ENCODE measurements at regions not wholly inside any gene's neighbourhood (a gene's known extent, or its start where the extent isn't known, plus 50 kb on each side); places are given as distances from the start of the nearest gene placed in this dataset.

DNA sequence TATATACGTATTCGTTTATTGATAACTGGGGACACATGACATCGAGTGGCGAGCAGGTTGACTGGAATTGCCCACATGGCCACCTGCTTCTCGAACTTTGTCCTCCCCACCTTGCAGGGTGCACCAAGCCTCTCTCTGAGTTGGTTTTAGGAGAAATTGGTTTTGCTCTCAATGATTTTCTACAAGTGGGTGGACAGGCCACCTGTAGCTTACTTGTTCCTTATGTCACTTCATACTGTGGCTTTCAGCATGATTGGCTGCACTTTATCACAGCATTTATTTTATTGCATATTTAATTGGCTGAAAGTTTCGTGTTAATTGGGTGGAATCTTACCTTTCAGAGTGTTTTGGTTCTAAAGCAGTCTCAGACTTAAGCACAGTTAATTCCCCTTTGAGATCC lies 215.6 kb upstream of the SHH start:
- Histone ChIP-seq H3K27ac (ENCODE audit: low read depth, low read length) (no peak overlapping the region), H3K27me3 (ENCODE audit: control insufficient read depth, low read length) (no peaks in the 10 kb centered on the region), H3K36me3 (ENCODE audit: control insufficient read depth, low read length) (no peaks in the 10 kb centered on the region), H3K79me2 (ENCODE audit: control insufficient read depth, low read length) (no peaks in the 10 kb centered on the region), H4K20me1 (ENCODE audit: control insufficient read depth, insufficient read depth, low read depth, low read length) (no peaks in the 10 kb centered on the region), H3F3A (ENCODE audit: control insufficient read depth, insufficient read depth) (no peaks in the 10 kb centered on the region), H3K4me2 (ENCODE audit: low read length) (no peak overlapping the region), H3K4me3 (ENCODE audit: low read length) (no peak overlapping the region), H3K4me1 (ENCODE audit: control insufficient read depth, low read length) (no peaks in the 10 kb centered on the region), H3K9me3 (ENCODE audit: control insufficient read depth, insufficient read depth, low read length) (no peaks in the 10 kb centered on the region), H3K9me2 (replicated peaks; ENCODE audit: control insufficient read depth, low read length) (no peaks in the 10 kb centered on the region)
- TF ChIP-seq CTCF (IDR thresholded peaks at IDR 0.05; ENCODE audit: low read depth, low read length, poor library complexity, severe bottlenecking), result no peak
- TF ChIP-seq EZH2phosphoT487 (IDR thresholded peaks at IDR 0.05; ENCODE audit: borderline replicate concordance, low read length), result no peak

DNA sequence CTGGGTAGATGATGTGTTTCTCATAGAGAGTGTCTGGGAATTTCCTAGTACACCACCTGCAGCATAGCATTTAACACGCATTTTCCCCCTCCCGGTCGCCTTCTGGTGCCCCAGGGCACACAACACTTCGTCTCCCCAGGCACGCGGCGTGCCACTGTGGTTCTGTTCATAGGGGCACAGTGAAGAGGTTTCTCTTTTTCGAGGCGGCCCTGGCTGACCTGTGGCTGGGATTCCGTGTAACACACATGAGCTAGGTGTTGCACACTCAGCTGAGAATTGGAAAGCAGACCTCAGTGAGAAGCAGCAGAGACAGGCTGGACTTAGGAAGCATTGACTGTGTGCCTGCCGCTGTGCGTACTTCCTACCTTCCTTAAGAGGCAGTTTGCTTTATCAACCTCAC lies 214.3 kb upstream of the SHH start:
- Histone ChIP-seq H3K4me1 (ENCODE audit: control insufficient read depth, low read length) (no peaks in the 10 kb centered on the region), H3K79me2 (ENCODE audit: control insufficient read depth, low read length) (no peaks in the 10 kb centered on the region), H3K9me3 (ENCODE audit: control insufficient read depth, insufficient read depth, low read length) (no peaks in the 10 kb centered on the region), H3K9me2 (replicated peaks; ENCODE audit: control insufficient read depth, low read length) (no peaks in the 10 kb centered on the region), H3K36me3 (ENCODE audit: control insufficient read depth, low read length) (no peaks in the 10 kb centered on the region), H3K4me2 (ENCODE audit: low read length) (no peak overlapping the region), H3F3A (ENCODE audit: control insufficient read depth, insufficient read depth) (no peaks in the 10 kb centered on the region), H3K27me3 (ENCODE audit: control insufficient read depth, low read length) (no peaks in the 10 kb centered on the region), H3K4me3 (ENCODE audit: low read length) (no peak overlapping the region), H3K27ac (ENCODE audit: low read depth, low read length) (no peak overlapping the region), H4K20me1 (ENCODE audit: control insufficient read depth, insufficient read depth, low read depth, low read length) (no peaks in the 10 kb centered on the region)
- TF ChIP-seq EZH2phosphoT487 (IDR thresholded peaks at IDR 0.05; ENCODE audit: borderline replicate concordance, low read length) (no peak), CTCF (IDR thresholded peaks at IDR 0.05; ENCODE audit: low read depth, low read length, poor library complexity, severe bottlenecking) (no peak)

- Histone ChIP-seq H3K79me2 (ENCODE audit: control insufficient read depth, low read length) (no peaks in the 10 kb centered on the region), H3K27me3 (ENCODE audit: control insufficient read depth, low read length) (no peaks in the 10 kb centered on the region), H3K27ac (ENCODE audit: low read depth, low read length) (no peak overlapping the region), H3K9me2 (replicated peaks; ENCODE audit: control insufficient read depth, low read length) (no peaks in the 10 kb centered on the region), H4K20me1 (ENCODE audit: control insufficient read depth, insufficient read depth, low read depth, low read length) (no peaks in the 10 kb centered on the region), H3K36me3 (ENCODE audit: control insufficient read depth, low read length) (no peaks in the 10 kb centered on the region), H3K4me1 (ENCODE audit: control insufficient read depth, low read length) (no peaks in the 10 kb centered on the region), H3K9me3 (ENCODE audit: control insufficient read depth, insufficient read depth, low read length) (no peaks in the 10 kb centered on the region), H3K4me3 (ENCODE audit: low read length) (no peak overlapping the region), H3F3A (ENCODE audit: control insufficient read depth, insufficient read depth) (no peaks in the 10 kb centered on the region), H3K4me2 (ENCODE audit: low read length) (no peak overlapping the region)
- TF ChIP-seq CTCF (IDR thresholded peaks at IDR 0.05; ENCODE audit: low read depth, low read length, poor library complexity, severe bottlenecking) (no peak), EZH2phosphoT487 (IDR thresholded peaks at IDR 0.05; ENCODE audit: borderline replicate concordance, low read length) (no peak)
These were observed 213.9 kb upstream of the SHH start for GRCh38 chr7:156026076-156026600.

Measured in DOHH2 (cell line).